ENCODE measurements at regions not wholly inside any gene's neighbourhood (a gene's known extent, or its start where the extent isn't known, plus 50 kb on each side); places are given as distances from the start of the nearest gene placed in this dataset.

- no peak for DNase-seq
These were observed 211.2 kb downstream of the SETD4 start for GRCh38 chr21:35849144-35849543.

DNA sequence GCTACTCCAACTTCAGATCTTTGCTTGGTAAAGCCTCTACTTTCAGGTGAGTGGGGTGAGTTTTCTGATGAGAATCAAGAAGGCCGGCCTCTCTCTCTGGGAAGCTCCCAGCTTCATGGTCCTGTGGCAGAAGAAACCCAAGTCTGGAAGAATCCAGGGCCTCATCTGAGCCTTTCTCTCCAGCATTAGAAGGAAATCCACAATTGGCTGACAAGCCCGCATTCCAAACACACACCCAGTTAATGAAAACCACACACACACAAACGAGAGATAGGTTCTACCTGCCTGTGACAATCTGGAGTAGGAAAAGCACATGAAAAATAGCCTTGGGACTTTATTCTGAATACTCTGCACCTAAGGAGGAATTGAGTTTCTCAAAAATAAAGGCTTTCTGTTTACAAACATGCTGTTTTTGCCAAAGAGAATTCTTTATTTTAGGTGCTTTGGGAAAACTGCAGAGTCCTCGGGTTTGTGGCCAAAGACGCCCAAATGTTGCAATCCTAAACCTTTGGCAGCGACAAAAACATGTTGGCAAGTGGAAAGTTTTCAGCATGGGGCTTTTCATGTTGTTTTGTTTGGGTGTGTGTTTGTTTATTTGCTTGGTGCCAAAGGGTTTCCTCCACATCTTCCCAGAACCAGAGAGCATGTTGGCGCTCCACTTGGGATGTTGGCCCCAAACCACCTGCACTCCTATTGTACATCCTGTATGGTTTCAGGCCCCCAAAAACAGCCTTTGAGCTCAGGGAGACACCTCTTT is 216.2 kb downstream of the SETD4 start:
- no peak for DNase-seq

DNA sequence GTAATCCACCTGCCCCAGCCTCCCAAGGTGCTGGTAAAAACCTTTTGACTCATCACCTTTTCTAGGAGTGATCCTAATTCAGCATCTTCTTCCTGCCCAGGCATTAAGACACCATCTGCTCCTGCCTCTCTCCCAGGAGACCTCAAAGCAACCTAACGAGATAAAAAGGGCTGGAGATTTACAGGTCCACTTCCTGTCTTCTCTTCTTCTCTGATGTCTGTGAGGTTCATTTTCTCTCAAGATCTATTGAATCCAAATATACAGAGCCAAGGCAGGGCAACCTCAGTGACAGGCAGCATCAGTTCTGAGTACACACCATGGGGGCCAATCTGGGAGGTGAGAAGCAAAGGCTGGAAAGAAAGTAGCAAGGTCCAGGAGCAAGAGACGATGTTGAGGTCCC is 219.4 kb downstream of the SETD4 start:
- no peak for DNase-seq

GRCh38 chr21:35840197-35840799 is 220.0 kb downstream of the SETD4 start:
- DNase-seq: peak; percentile 34 to 41

DNA sequence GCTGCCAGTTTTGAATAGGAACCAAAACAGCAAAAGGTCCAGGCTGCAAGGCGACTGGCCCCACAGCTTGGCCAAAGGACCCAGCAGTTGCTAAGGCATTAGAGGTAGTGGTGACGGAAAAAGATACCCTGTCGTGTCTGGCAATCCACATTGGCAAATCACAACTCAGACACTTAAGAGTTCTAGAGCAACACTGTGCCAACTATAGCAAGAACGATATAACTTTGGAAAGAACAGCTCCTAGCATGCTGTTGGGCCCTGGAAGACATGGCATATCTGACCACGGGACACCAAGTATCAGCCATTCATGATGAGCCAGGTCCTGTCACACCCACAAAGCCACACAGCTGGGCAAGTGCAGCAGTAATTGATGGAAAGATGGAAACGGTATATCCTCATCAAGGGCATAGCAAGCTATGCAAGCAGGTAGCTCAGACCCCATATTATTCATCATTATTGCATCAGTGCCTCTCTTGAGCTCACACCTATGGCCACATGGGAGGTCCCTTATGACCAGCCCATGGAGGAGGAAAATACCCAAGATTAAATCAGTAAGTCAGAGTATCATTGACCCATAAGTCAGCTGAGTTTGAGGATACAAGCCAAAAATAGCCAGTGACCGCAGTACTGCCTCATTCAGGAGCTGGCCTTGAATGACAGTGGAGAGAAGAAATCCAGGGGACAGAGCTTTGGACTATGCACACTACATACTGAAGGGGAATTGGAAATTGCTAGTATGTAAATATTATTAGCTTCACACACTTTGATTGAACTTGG is 221.2 kb downstream of the SETD4 start:
- DNase-seq: no peak

- DNase-seq: no peak
These were observed 222.0 kb downstream of the SETD4 start for GRCh38 chr21:35838350-35838749.

- DNase-seq: no peak
These were observed 226.3 kb downstream of the SETD4 start for GRCh38 chr21:35833991-35834390.

- no peak for DNase-seq
These were observed 226.9 kb downstream of the SETD4 start for GRCh38 chr21:35833388-35833787.

DNA sequence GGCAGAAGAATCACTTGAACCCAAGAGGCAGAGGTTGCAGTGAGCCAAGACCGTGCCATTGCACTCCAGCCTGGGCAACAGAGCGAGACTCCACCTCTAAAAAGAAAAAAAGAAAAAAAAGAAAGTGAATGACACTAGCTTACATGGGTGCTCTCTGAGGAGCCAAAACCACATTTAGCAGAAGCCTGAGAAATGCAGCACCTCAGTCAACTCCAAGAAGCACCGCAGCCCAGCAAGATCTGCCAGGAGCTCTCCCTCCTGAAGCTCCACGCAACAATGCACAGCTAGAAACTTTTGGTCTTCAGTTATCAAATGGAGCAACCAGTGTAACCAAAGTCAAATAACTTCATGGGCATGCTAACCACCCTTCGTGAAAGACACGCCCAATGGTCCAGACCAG is 229.1 kb downstream of the SETD4 start:
- DNase-seq: no peak

GRCh38 chr21:35829067-35829466 is 231.3 kb downstream of the SETD4 start:
- DNase-seq: no peak

- no peak for DNase-seq
These were observed 232.2 kb downstream of the SETD4 start for GRCh38 chr21:35828161-35828560.

DNA sequence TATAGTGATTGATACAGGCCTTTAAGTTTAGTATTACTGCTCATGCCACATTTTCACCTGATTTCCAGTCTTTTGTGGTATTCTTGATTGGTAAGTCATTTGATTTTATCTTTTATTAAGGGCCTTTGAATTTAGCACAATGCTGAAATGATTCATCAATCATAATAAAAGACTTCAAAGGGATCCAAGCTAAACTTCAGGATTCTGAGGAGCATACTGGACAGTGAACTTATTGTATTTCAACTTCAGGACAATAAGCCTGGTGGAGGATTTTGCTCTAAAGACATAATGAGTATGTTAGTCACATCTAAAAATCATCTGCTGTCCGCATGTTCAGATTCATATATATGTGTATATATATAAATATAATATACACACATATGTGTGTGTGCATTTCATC is 233.3 kb downstream of the SETD4 start:
- no peak for DNase-seq

DNA sequence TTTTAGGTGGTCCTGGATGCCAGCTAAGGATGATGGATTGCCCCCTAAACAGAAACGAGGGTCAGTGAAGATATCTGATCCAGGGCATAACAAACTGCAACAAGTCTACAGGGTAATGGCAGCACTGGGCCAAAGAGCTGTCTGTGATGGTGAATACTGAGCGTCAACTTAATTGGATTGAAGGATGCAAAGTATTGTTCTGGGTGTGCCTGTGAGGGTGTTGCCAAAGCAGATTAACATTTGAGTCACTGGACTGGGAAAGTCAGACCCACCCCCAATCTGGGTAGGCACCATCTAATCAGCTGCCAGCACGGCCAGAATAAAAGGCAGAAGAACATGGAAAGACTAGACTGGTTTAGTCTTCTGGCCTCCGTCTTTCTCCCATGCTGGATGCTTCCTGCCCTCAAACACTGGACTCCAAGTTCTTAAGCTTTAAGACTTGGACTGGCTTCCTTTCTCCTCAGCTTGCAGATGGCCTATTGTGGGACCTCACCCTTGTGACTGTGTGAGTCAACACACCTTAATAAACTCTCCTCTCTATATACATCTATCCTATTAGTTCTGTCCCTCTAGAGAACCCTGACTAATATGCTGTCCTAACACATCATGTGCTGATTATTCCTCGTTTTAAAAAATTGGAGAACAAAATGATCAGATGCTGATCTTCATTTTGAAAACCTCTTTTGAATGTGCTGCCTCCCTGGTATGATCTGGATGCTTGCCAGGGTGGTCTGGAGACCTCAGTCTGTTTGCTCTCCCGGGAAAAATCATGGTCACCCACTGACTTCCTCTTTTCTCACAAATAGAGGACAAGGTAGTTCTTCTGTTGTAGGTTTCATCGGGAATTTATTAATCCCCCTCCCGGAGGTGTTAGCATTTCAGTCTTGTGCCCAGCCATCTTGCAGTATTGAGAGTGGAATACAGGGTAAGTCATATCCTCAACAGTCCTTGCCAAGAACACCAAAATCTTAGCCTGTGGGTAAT is 234.7 kb downstream of the SETD4 start:
- no peak for DNase-seq

GRCh38 chr21:35824136-35824535 is 236.2 kb downstream of the SETD4 start:
- no peak for DNase-seq

DNA sequence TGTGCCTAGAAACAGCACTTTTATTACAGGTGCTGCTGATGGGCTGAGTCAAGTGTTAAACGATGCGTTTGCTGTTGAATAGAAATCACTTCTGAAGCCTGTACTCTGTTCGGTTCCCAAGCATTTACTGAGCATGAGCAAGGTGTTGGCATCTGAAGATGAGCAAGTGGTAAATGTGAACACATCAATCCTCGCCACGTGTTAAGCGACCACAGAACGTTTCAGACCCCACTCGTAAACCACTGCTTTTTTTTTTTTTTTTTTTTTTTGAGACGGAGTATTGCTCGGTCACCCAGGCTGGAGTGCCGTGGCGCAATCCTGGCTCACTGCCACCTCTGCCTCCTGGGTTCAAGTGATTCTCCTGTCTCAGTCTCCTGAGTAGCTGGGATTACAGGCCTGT is 241.2 kb downstream of the SETD4 start:
- DNase-seq: no peak

DNA sequence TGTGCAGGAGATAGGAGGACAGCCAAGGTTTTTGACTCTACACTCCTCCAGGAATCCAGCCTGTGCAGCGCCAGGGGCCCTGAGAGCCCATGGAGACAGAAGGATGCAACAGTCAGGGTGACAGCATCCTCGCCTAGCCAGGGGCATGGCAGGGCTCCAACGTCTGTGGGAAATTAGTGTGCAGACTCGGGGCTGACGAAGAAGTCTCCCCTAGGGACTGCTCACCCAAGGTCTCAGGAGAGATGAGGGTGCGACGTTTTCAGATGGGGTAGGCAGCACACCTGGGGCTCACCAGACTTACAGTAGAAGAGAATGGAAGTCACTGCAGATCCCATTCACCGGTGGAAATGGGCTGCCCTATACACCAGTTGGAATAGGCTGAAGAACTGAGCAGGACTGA is 241.7 kb downstream of the SETD4 start:
- DNase-seq: no peak

- DNase-seq: no peak
These were observed 245.3 kb downstream of the SETD4 start for GRCh38 chr21:35814858-35815619.

GRCh38 chr21:35812679-35813078 is 247.6 kb downstream of the SETD4 start:
- no peak for DNase-seq

DNA sequence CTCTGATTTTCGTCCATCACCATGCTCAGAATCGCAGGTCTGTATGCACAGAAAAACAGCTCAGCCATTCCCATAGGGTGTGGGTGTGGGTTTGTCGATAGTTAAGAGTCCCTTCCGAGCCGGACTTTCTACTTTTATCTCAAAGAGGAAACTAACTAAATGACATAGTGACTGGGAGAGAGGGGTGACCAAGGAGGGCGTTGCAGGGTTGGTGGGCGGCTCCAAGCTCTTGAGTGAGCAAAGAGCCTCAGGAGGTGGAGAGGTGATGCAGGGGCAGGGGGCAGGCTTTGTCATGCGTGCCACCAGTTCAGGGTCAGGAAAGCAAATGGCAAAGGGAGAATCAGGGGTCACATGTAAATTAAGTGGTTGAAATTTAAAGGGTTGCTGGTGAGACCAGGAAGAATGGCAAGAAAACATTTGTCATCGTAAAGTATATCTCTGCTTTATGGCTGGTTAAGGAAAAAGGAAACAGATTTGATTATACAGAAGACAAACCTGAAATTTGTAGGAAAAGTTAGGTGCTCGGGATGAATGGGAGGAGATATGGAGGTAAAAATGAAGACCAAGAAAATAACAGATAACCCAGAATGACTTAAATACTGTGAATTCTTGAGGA is 249.0 kb downstream of the SETD4 start:
- DNase-seq: no peak

DNA sequence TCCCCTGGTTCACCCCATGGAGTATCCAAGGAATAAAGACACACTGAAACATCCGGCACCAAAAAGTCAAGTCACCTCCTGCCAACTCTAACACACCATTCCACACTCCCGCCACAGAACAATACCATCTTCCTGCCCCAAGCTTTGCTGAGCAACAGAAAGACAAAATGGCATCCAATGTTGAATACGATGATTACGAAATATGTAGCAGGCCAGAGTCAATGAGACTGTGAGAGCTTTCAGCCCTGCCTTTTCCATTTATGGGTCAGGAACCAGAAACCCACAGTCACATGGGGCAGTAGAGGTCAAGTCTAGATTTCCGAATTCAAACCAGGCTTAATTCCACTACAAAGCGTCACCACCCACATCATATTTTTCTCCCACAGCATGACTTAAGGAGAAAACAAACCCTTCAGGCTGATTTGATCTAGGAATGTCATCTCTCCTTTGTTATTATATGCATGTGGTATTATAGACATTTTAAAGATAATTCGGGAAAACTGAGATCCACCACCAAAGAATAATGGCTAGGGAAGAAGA is 249.8 kb downstream of the SETD4 start:
- DNase-seq: no peak
